Neural progenitor cell (in vitro differentiated cells): ENCODE measurements at regions not wholly inside any gene's neighbourhood (a gene's known extent, or its start where the extent isn't known, plus 50 kb on each side); places are given as distances from the start of the nearest gene placed in this dataset.
"Not testable (repeated sequence)": the region's sequence is repeated elsewhere in the genome, so short reads cannot be mapped to it uniquely, and the experiment has no call there.

Experiments used
- EZH2 ChIP-seq: fragments of 200-600 bp; sonication (generic); IDR thresholded peaks from 2 replicates; pipeline ENCODE4 v1.6.1; 2017; ENCODE audit warnings: antibody characterized with exemption, mild to moderate bottlenecking, moderate library complexity
- EZH2phosphoT487 ChIP-seq: fragments of 200-600 bp; sonication (generic); IDR thresholded peaks from 2 replicates; pipeline ENCODE4 v1.6.1; 2017; ENCODE audit warnings: antibody characterized with exemption
- TF ChIP-seq, protein P1 (sequence below): fragments of 200-600 bp; sonication (generic); IDR thresholded peaks from 2 replicates; pipeline ENCODE4 v1.5.1; 2017; ENCODE audit warnings: antibody characterized with exemption, mild to moderate bottlenecking

DNA sequence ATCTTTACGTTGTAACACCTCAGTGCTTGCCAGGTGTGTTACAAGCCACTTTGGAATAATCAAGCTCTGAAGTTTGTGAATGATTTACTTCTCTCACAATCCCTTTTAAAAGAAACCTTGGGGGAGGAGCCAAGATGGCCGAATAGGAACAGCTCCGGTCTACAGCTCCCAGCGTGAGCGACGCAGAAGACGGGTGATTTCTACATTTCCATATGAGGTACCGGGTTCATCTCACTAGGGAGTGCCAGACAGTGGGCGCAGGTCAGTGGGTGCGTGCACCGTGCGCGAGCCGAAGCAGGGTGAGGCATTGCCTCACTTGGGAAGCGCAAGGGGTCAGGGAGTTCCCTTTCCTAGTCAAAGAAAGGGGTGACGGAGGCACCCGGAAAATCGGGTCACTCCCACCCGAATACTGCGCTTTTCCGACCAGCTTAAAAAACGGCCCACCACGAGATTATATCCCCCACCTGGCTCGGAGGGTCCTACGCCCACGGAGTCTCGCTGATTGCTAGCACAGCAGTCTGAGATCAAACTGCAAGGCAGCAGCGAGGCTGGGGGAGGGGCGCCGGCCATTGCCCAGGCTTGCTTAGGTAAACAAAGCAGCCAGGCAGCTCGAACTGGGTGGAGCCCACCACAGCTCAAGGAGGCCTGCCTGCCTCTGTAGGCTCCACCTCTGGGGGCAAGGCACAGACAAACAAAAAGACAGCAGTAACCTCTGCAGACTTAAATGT, 118.0 kb upstream of the BCL9 start:
- TF ChIP-seq, protein P1, sequence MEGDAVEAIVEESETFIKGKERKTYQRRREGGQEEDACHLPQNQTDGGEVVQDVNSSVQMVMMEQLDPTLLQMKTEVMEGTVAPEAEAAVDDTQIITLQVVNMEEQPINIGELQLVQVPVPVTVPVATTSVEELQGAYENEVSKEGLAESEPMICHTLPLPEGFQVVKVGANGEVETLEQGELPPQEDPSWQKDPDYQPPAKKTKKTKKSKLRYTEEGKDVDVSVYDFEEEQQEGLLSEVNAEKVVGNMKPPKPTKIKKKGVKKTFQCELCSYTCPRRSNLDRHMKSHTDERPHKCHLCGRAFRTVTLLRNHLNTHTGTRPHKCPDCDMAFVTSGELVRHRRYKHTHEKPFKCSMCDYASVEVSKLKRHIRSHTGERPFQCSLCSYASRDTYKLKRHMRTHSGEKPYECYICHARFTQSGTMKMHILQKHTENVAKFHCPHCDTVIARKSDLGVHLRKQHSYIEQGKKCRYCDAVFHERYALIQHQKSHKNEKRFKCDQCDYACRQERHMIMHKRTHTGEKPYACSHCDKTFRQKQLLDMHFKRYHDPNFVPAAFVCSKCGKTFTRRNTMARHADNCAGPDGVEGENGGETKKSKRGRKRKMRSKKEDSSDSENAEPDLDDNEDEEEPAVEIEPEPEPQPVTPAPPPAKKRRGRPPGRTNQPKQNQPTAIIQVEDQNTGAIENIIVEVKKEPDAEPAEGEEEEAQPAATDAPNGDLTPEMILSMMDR = not testable (repeated sequence)
- not testable (repeated sequence) for TF ChIP-seq EZH2, EZH2phosphoT487
